NCI-H146 (cell line): ENCODE measurements at regions not wholly inside any gene's neighbourhood (a gene's known extent, or its start where the extent isn't known, plus 50 kb on each side); places are given as distances from the start of the nearest gene placed in this dataset.

Experiments
- DNase-seq: peaks from one replicate; lab custom pipeline; 2025; lab: John Stamatoyannopoulos, UW

DNA sequence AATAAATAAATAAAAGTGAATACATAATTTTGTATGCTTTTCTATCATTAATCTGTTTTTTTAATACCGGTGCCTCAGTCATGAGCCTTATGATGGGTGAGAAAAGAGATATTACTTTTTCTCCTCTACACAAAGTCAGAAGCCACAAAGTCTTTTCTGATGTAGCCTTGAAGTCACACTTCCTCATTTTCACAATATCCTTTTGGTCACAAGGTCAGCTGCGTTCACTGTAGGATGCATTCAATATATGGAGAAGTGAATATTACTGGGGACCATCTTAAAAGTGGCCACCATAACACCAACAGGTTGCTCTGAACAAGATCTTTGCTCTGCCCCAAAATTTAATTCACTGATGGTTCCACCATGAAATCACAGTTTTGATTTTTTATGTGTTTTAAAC, 83.3 kb upstream of the TNR start:
- DNase-seq = no peak

DNA sequence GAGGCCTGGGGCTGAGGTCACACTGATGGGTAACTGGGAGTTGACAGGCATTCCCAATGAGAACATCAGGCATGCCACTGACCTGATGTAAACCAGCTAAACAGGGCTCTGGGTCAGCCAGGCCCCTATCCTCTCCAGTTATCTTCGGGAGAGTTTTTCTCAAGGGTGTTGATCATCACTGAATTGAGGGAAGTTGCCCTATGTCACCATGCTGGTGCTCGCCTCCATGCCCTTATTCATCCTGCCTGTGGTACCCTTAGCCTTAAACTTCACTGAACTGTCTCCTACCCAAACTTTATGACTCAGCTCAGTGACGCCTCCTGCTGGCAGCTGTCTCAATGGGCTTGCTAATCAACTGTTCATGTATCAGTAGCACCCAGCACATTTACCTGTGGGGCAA, 80.7 kb upstream of the TNR start:
- no peak for DNase-seq

DNA sequence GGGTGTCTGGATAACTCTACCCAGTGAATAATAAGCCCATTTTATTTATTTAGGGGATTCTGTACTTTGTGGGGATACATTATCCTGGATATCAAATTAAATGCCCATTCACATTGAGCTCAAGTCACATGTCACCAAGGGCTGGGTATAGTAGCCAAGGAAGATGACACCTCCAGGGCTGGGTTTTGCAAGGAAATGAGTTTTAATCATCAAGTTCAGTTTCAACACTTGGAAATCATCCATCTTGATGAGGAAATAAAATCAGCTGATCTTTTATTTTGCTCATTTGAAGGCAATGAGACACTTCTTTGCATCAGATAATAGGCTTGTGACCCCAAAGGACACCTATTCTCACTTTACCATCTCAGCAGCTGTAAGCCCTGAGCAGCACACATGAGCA, 80.0 kb upstream of the TNR start:
- DNase-seq = no peak

DNA sequence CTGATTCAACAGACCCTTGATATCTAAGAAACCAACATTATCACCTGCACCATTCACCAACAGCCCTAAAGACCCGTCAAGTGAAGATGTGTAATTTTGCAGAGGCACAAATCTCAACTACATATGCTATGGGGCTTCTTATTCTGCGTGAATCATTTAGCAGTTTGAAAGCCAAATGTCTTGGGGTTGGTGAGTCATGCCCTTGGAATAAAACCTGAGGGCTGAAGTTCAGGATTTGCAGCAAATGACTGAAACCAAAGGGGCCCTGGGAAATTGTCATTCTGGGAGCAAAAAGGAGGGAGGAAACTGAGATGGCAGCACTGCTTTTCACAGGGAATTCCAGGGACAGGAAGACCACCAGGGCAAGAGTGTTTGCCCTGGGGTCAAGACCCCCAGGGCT, 79.2 kb upstream of the TNR start:
- DNase-seq = no peak

DNA sequence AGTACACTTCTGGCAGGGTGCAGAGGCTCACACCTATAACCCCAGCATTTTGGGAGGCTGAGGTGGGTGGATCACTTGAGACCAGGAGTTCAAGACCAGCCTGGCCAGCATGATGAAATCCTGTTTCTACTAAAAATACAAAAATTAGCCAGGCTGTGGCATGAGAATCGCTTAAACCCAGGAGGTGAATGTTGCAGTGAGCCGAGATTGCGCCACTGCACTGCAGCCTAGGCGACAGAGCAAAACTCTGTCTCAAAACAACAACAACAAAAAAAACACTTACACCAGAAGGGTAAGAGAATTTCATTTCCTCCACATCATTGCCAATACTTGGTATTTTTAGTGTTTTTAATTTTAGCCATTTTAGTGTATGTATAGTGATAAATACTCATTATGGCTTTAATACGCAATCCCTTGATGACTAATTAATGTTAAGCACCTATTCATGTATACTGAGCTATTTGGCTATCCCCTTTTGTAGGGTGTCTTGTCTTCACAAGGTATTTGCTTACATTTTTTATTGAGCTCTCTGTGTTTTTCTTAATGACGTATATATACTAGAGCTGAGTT, 77.1 kb upstream of the TNR start:
- no peak for DNase-seq

DNA sequence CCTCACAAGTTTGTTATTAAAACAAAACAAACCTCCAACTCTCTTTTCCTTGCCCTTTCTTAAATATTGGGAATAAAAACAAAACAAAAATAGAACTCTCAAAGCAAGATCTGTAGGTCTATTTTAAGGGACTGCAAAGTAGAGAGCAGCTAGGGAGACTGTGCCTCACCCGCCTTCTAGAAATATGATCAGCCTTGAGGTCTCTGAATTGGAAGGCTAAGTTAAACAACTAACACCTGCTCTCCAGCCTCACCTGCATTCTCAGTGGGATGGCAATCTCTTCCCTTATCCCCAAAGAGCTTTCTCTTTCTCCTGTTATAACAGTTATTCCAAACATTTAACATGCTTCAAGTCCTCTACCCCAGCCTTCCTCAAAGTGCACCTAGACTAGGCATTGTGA, 75.5 kb upstream of the TNR start:
- peak; percentile 62 for DNase-seq

DNA sequence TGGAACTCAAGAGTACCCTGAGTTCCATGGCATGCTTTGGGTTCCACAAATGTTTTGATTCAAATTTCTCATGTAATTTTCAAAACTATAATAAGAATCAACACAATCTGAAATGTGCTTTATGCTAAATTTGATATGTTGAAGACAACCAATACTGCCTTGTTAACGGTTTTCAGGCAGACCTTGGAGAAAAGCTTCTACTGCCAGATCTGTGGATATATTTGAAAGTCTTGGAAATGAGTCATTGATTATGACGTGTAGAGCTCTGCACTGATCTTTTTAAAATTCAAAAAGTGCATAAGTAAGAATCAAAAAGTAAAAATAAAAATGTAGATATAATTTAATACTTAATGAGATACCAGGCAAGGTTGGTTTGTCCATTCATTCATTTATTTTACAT, 74.0 kb upstream of the TNR start:
- no peak for DNase-seq

DNA sequence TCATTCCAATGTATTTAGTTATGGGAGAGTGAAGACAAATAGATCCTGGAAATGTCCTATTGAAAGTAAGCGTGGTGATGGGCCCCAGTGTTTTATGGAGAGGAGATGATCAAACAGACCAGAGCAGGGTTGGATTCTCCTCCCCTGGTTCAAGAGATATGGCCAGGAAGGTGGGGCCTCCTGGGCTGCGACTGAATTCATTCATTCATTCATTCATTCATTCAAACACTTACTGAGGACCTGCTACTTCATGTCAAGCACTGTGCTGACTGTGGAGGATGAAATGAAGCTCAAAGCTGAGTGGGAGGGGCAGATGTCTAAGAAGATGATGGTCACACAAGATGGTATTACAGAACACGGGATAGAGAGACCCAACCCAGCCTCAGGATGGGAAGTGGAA, 71.5 kb upstream of the TNR start:
- DNase-seq = no peak

DNA sequence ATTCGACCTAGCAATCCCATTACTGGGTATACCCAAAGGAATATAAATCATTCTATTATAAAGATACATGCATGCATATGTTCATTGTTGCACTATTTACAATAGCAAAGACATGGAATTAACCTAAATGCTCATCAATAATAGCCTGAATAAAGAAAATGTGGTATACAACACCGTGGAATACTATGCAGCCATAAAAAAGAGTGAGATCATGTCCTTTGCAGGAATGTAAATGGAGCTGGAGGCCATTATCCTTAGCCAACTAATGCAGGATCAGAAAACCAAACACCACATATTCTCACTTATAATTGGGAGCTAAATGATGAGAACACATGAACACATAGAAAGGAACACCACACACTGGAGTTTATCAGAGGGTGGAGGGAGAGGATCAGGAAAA, 69.5 kb upstream of the TNR start:
- DNase-seq = no peak

DNA sequence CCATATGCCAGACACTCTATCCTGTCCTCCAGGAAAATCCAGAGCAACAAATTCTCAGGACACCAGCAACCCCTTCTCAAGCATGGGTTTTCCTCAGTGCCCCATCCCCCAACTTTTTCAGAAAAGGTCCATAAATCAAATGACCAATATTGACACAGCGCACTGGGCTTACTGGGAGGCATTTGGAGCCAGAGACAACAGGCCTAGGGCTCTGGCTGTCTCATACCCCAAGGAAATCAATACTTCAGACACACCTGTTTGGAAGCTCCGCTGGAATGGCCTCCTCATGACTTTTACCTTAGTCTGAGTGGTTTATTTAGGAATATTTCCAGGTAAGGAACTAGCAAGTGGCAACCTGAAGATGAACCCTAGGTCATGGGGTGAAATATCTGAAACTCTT, 66.9 kb upstream of the TNR start:
- DNase-seq = peak; percentile 78

DNA sequence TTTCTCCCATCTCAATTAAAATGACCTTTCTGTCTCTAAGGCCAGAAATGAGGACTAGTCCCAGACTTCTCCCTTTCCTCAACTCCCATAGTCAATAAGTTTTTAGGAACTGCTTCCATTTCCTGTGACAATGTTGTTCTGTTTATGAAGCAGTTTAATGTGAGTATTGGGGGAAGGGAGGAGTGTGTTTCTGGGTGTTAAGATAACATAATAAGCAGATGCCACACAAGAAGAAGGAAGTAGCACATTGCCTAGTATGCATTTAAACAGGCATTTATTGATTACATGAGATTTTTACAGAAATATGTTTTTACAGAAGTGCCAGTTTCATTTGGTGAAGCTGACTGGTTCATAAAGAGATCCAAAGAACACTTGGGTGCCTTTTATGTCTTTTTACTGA, 65.6 kb upstream of the TNR start:
- DNase-seq = no peak

DNA sequence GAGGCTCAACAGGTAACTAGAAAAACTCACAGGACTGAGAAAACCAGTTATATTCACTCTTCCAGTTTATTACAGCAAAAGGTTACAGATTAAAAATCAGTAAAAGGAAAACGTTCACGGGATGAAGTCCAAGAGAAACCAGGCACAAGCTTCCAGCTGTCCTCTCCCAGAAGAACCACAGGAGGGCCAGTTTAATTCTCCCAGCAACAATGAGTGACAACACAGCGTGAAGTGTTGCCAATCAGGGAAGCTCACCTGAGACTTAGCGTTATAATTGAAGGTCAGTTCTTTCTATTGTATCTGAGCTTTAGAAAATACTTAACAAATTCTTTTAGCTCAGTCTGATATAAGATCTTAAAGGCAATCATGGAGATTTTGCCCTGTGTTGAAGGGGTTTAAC, 65.2 kb upstream of the TNR start:
- peak; percentile 81 for DNase-seq

DNA sequence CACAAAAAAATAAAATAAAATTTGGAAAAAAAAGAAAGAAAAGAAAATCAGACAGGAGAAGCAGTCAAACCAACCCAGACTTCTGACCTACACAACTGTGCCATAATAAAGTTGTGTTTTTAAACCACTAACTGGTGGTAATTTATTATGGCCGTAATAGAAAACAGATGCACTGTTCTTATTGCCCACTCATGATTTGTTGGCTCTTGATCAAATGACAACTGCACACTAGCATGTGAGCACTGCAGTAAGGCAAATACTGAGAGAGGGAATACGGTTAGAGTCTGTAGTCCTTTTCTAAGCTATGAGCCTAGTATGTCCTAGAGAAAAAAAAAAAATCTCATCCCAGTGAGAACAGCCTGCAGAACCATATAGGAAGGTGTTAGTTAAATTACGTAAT, 61.2 kb upstream of the TNR start:
- no peak for DNase-seq

DNA sequence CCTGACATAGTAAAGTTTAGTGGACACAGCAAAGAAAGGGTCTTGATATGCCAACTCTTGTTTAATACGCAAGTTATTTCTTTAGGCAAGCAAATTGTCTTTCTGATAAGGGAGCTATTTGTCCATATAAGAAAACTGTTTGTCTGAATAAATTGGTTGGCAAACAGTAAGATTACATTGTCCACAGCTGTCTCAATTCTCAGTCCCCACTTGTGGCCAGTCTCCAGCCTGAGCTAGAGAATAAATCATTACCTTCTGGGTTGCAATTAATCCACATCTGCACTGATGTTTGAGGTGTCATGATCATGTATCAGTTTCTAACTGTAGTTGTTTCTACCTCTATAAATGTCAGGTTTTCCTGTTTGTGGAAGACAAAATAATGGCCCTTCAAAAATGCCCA, 60.0 kb upstream of the TNR start:
- peak; percentile 24 for DNase-seq

DNA sequence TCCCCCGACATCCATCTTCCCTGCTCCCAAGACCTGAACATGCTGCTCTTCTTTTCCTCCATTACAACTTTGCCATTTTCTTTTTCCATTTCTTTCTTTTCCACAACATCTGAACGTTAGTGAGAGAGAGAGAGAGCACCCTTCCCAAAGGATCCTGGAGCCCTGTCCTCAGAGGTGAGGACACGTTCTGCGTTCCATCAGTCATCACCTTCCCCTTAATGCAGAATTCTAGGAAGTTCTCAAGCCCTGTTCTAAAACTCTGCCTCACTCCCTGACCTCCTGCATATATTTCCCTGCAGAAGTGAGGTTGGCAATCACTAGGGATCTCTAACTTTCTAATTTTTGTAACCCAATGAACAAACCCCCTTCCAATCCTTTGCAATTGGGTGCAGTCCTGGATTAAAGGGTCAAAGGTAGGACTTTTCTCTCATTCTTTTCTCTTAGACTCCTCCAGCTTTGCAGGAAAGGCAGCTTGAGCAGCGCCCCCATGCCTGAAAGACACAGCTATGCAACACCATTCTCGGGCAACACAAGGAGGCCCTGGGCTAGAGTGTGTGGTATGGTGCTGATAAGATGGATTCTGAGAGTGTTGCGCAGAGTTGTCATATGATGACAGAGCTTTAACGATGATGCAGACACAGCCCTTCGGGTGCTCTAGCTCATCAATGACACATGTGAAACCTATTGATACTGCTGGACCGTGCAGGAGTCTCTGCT, 59.2 kb upstream of the TNR start:
- DNase-seq = no peak

DNA sequence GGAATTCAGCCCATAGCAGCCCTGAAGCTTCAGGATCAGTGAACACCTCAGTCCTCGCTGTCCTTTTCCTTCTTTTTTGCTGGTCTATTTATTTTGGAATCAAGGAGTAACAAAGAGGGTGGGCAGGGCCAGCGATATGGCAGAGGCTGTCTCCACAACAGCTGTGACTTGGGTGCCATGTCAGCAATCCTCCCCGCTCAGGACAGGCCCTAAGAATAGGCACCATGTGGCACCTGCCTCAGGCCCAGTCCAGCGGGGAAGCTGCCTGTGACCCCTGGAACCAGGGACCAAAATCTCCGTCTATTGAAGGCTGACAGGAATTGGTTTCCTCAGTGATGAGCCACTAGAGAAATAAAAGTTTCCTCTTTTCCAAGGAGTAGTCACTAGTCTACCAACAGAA, 58.6 kb upstream of the TNR start:
- no peak for DNase-seq

DNA sequence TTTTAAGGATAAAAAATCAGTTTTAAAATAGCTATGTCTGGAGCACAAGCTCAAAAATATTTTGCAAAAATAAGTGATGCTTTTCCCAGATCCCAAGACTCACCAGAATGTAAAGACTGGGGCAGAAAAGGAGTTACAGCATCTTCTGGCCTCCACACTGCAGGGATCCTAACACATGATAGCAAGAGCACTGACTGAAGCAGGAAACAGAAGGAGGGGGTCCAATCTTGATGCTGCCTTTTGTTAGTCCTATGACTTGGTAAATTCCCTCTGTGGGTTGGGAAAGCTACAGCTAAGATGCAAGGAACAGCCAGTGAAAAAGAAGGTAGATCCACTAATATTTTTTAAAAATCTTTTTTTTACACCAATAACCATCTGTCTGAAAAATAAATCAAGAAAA, 54.2 kb upstream of the TNR start:
- no peak for DNase-seq

DNA sequence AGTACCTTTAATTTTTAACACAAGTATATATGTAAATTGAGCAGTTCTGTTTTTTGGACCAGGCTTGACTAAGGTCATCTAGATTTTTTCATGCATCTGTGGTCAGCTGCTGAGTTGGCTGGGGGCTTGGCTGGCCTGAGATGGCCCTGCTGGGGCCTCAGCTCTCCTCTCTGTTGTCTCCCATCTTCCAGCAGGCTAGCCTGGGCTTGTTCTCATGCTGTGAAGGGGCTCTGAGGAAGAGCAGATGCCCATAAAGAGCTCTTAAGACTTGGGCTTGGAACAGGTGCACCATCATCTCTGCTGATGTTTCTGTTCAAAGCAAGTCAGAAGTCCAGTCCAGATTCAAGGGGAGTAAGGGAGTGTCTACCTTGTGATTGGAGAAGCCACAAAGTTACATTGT, 51.2 kb upstream of the TNR start:
- no peak for DNase-seq

DNA sequence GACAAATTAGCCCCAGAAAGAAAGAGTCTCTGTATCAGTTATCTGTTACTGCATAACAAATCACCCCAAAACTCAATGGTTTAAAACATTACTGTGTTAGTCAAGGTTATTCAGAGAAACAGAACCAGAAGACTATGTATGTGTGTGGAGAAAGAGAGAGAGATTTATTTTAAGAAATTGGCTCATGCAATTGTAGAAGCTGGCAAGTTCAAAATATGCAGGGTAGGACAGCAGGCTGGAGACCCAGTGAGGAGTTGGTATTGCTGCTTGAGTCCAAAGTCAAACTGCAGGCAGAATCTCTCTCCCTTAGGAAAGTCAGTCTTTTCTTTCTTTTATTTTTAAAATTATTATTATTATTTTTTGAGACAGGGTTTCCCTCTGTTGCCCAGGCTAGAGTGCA, 50.2 kb upstream of the TNR start:
- no peak for DNase-seq
